HEK293T (cell line): ENCODE measurements at regions not wholly inside any gene's neighbourhood (a gene's known extent, or its start where the extent isn't known, plus 50 kb on each side); places are given as distances from the start of the nearest gene placed in this dataset.

Experiments
- CTCF ChIA-PET: fragments of 350-600 bp; formaldehyde crosslinking; extraction: SDS; loops from one replicate; lab custom pipeline; 2021; ENCODE audit warnings: antibody characterized with exemption, inconsistent platforms; lab: Yijun Ruan, JAX
- POLR2A ChIA-PET: fragments of 350-600 bp; formaldehyde crosslinking; extraction: SDS; loops from one replicate; lab custom pipeline; 2020; ENCODE audit warnings: antibody characterized with exemption, inconsistent platforms; lab: Yijun Ruan, JAX
- DNase-seq: peaks from one replicate; pipeline ENCODE4 v3.0.0; 2012; ENCODE audit warnings: mixed read lengths; ENCODE audit errors: extremely low spot score
- ARNT ChIP-seq: fragments of 450-650 bp; IDR thresholded peaks from 2 replicates; pipeline ENCODE4 v1.6.1; 2017; ENCODE audit warnings: mild to moderate bottlenecking
- BHLHE40 ChIP-seq: fragments of 450-650 bp; IDR thresholded peaks from 2 replicates; pipeline ENCODE4 v1.6.1; 2016; ENCODE audit warnings: mild to moderate bottlenecking, moderate library complexity, borderline replicate concordance
- CTBP1 ChIP-seq: fragments of 450-650 bp; IDR thresholded peaks from 2 replicates; pipeline ENCODE4 v1.6.1; 2016; ENCODE audit warnings: borderline replicate concordance
- ELF4 ChIP-seq: fragments of 450-650 bp; IDR thresholded peaks from 2 replicates; pipeline ENCODE4 v1.6.1; 2017; ENCODE audit warnings: antibody characterized with exemption
- FOXA1 ChIP-seq: fragments of 450-650 bp; IDR thresholded peaks from 2 replicates; pipeline ENCODE4 v1.6.1; 2016; ENCODE audit warnings: mild to moderate bottlenecking
- FOXK2 ChIP-seq: fragments of 450-650 bp; IDR thresholded peaks from 2 replicates; pipeline ENCODE4 v1.6.1; 2016; ENCODE audit warnings: mild to moderate bottlenecking
- FOXM1 ChIP-seq: fragments of 450-650 bp; IDR thresholded peaks from 2 replicates; pipeline ENCODE4 v1.6.1; 2017; ENCODE audit warnings: mild to moderate bottlenecking, borderline replicate concordance
- HDGF ChIP-seq: fragments of 450-650 bp; IDR thresholded peaks from 2 replicates; pipeline ENCODE4 v1.6.1; 2017; ENCODE audit warnings: antibody characterized with exemption, borderline replicate concordance
- L3MBTL2 ChIP-seq: fragments of 450-650 bp; conservative IDR thresholded peaks from 2 replicates; pipeline ENCODE4 v1.6.1; 2016; ENCODE audit warnings: mild to moderate bottlenecking
- LEF1 ChIP-seq: fragments of 450-650 bp; IDR thresholded peaks from 2 replicates; pipeline ENCODE4 v1.6.1; 2017; ENCODE audit warnings: mild to moderate bottlenecking, borderline replicate concordance
- NFRKB ChIP-seq: fragments of 450-650 bp; IDR thresholded peaks from 2 replicates; pipeline ENCODE4 v1.6.1; 2016; ENCODE audit warnings: mild to moderate bottlenecking, moderate library complexity
- PKNOX1 ChIP-seq: fragments of 450-650 bp; IDR thresholded peaks from 2 replicates; pipeline ENCODE4 v1.6.1; 2016
- SP1 ChIP-seq: fragments of 450-650 bp; IDR thresholded peaks from 2 replicates; pipeline ENCODE4 v1.6.1; 2017
- SUZ12 ChIP-seq: fragments of 450-650 bp; IDR thresholded peaks from 2 replicates; pipeline ENCODE4 v1.6.1; 2016; ENCODE audit warnings: mild to moderate bottlenecking
- TARDBP ChIP-seq: fragments of 450-650 bp; IDR thresholded peaks from 2 replicates; pipeline ENCODE4 v1.6.1; 2016
- ZNF384 ChIP-seq: fragments of 450-650 bp; IDR thresholded peaks from 2 replicates; pipeline ENCODE4 v1.6.1; 2016

DNA sequence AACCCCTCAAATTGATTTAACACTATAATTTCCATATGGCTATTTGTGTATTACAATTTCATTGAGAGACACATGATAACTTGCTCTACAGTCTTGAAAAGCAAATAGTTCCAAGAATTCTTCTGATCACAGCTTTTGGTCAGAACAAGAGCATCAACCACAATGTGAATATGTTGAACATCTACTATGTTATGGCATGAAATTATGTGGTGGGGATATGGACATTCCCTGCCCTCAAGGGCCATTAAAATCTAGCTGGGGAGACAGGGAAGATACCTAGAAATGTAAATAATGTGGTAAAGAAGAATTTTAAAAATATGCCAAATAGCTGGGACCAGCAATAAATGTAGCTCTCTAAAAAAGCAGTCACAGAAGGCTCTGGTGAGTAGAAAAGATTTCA lies 262.2 kb downstream of the FZD1 start:
- TF ChIP-seq TARDBP: no peak
- TF ChIP-seq CTBP1: no peak
- DNase-seq: no peak
- CTCF ChIA-PET: interaction anchor here (0.6 kb wide), 1 partner anchor 15 kb away, joined by 3 read pairs; no protein-coding TSS in a partner anchor
- POLR2A ChIA-PET: no interaction called here

GRCh38 chr7:91527460-91527859 lies 263.2 kb downstream of the FZD1 start:
- TF ChIP-seq BHLHE40 (no peak), HDGF (no peak), ARNT (no peak), FOXK2 (no peak), TARDBP (no peak), NFRKB (no peak), FOXA1 (no peak), L3MBTL2 (no peak), SUZ12 (no peak), ZNF384 (no peak), PKNOX1 (no peak)
- ChIA-PET POLR2A (no interaction called here), CTCF (no interaction called here)
- DNase-seq: no peak

GRCh38 chr7:91533996-91534395 lies 269.8 kb downstream of the FZD1 start:
- POLR2A ChIA-PET: no interaction called here
- no peak for DNase-seq
- TF ChIP-seq L3MBTL2: no peak
- no peak for TF ChIP-seq ZNF384
- TF ChIP-seq FOXK2: no peak
- TF ChIP-seq ARNT: no peak
- TF ChIP-seq SUZ12: no peak
- TF ChIP-seq ELF4: no peak
- no peak for TF ChIP-seq NFRKB
- TF ChIP-seq CTBP1: no peak
- TF ChIP-seq SP1: no peak
- TF ChIP-seq TARDBP: no peak
- CTCF ChIA-PET: no interaction called here

- DNase-seq: no peak
- TF ChIP-seq CTBP1 (no peak), L3MBTL2 (no peak), BHLHE40 (no peak), SUZ12 (no peak), SP1 (no peak), FOXA1 (no peak), LEF1 (no peak), NFRKB (no peak)
- POLR2A ChIA-PET: no interaction called here
- CTCF ChIA-PET: no interaction called here
Observed at GRCh38 chr7:91537260-91538152, 273.3 kb downstream of the FZD1 start.

DNA sequence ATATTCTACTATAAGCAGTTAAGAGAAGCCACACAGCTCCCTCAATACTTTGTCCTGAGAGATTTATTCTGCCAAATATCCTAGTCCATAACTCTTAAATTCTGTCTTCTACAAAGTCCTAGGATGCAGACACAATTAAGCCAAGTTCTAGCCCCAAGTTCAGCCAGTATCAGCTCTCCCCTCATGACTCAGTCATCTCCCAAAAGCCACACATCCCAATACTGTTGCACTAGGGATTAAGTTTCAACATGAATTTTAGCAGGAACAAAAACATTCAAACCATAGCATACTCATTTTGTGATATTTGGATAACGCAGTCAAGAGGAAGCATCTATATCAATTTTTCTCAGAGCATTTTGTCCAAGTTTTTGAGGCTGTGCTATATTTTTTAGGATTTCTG lies 277.4 kb downstream of the FZD1 start:
- POLR2A ChIA-PET: no interaction called here
- CTCF ChIA-PET: interaction anchor here (0.6 kb wide), 1 partner anchor 15 kb away, joined by 3 read pairs; no protein-coding TSS in a partner anchor
- TF ChIP-seq ARNT: no peak
- no peak for TF ChIP-seq LEF1
- no peak for TF ChIP-seq TARDBP
- TF ChIP-seq L3MBTL2: no peak
- no peak for TF ChIP-seq ZNF384
- TF ChIP-seq SP1: no peak
- no peak for TF ChIP-seq NFRKB
- no peak for TF ChIP-seq BHLHE40
- no peak for TF ChIP-seq FOXM1
- TF ChIP-seq CTBP1: no peak
- no peak for TF ChIP-seq PKNOX1
- no peak for TF ChIP-seq FOXK2
- TF ChIP-seq ELF4: no peak
- no peak for TF ChIP-seq FOXA1
- TF ChIP-seq SUZ12: no peak
- TF ChIP-seq HDGF: no peak
- DNase-seq: no peak

DNA sequence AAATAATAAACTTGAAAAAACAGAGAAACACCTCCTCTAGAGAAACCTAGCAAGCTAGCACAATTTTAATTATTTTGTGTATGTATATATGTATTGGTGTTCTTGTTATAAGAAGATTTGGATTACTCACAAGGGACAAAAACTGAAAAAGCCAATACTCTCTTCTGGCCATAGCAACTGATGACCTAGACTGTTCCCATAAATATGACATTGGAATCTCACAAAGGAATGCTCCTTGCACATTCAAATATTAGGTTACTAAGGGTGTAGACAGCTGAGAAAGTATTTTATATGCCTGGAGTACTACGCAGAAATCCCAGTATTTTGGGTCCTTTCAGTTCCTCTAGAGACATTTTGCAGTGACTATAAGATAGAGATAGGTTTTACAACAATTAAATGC lies 279.4 kb downstream of the FZD1 start:
- no peak for DNase-seq
- POLR2A ChIA-PET: no interaction called here
- CTCF ChIA-PET: no interaction called here
- TF ChIP-seq SP1 (no peak), SUZ12 (no peak), ARNT (no peak), LEF1 (no peak), NFRKB (no peak), L3MBTL2 (no peak), ELF4 (no peak), PKNOX1 (no peak), FOXM1 (no peak), CTBP1 (no peak), BHLHE40 (no peak), HDGF (no peak), FOXK2 (no peak), ZNF384 (no peak), TARDBP (no peak), FOXA1 (no peak)
